Hepatic stellate cell (primary cell): ENCODE measurements at regions not wholly inside any gene's neighbourhood (a gene's known extent, or its start where the extent isn't known, plus 50 kb on each side); places are given as distances from the start of the nearest gene placed in this dataset.
A peak's percentile ranks its signal among the peaks of the same experiment; 100 is the strongest.
"Not testable (repeated sequence)": the region's sequence is repeated elsewhere in the genome, so short reads cannot be mapped to it uniquely, and the experiment has no call there.

ENCODE experiments used
- DNase-seq: peaks from one replicate; pipeline ENCODE4 v3.0.0; 2011; ENCODE audit warnings: low spot score

DNA sequence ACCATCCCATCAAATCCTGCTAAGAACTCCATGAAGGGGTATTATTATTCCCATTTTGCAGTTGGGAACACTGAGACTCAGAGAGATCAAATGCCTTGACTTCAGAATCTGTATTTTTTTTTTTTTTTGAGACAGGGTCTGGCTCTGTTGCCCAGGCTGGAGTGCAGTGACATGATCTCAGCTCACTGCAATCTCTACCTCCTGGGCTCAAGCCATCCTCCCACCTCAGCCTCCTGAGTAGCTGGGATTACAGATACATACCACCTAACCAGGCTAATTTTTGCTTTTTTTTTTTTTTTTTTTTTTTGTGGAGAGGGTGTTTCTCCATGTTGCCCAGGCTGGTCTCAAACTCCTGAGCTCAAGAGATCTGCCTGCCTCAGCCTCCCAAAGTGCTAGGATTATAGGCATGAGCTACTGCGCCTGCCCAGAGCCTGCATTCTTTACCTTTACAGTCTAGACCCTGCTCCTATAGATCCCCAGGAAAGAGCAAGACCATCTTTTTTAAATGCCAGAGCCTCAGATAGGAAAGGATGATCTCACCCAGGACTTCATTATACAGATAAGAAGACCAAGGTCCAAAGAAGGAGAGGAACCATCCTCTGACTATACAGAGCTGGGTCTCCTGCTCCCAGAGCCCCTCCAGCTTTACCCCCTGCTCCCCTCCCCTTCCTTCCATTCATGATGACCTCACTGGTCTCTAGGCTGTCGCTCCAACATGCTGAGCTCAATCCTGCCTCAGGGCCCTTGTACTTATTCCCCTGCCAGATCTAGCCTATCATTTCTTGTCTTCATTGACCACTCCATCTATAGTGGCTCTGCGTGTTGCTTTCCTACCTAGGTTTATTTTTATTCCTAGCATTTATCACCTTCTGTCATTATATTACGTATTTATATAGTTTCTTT, 138.6 kb downstream of the CEBPB start:
- no peak for DNase-seq

GRCh38 chr20:50329981-50330503, 139.4 kb downstream of the CEBPB start:
- DNase-seq, result no peak

DNA sequence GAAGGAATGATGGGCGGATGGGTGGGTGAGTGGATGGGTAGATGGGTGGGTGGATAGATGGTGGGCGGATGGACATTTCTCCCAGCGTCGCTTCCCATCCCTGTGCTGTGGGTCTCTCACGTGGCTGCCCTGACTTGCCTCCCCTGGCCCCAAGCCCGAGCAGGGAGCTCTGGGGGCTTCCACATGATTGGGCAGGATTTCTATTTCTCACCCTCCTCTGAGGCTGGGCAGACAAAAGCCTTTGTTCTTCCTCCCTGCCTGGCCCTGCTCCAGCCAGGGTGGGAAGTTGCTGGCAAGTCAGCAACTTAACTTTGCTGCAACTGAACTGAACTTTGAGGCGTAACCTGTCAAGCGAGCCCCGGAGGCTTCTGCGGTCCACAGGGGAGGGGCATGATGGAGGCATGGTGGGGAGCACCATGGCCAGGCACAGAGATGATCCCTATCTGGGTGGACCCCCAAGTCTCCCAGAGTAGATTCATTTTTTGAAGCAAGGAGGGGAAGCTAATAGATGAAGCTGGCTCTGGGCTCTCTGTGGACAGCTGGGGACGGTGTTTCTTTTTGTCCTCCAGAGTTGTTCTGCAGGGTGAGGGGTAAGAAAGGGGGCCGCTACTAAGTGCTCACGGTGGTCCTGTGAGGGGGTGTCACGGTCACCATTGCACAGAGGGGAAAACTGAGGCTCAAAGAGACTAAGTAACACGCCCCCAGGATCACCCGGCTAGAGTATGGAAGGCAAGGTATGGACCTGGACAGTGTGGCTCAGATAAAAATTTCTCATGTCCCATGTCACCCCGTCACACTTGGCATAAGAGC, 140.1 kb downstream of the CEBPB start:
- no peak for DNase-seq

GRCh38 chr20:50331469-50332363, 141.1 kb downstream of the CEBPB start:
- DNase-seq, result no peak

DNA sequence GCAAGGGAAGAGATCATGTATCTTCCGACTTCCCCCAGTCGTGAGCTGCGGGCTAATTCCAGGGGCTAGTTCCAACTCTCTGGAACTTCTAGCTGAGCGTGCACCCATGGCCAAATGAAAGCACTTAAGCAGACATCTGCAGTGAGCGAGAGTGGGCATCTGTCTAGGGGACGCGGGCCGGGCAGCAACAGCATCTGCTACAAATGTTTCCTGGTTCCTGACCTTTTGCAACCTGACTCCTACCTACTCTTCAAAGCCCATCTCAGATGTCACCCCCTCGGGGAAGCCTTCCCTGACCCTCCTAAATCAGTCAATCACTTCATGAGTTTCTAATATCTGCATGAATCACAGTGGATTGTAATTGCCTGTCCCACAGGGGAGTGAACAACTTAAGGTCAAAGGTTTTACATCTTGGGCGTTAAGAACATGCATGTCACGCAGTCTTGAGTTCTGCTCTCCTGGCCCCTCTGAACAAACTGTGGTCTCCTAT, 141.9 kb downstream of the CEBPB start:
- DNase-seq, result no peak

GRCh38 chr20:50333131-50333670, 142.6 kb downstream of the CEBPB start:
- no peak for DNase-seq

- DNase-seq, result peak; percentile 88
These were observed 143.2 kb downstream of the CEBPB start for GRCh38 chr20:50333812-50334211.

- not testable (repeated sequence) for DNase-seq
These were observed 143.9 kb downstream of the CEBPB start for GRCh38 chr20:50334512-50334911.

- peak; percentile 37 for DNase-seq
These were observed 144.5 kb downstream of the CEBPB start for GRCh38 chr20:50335105-50335504.

DNA sequence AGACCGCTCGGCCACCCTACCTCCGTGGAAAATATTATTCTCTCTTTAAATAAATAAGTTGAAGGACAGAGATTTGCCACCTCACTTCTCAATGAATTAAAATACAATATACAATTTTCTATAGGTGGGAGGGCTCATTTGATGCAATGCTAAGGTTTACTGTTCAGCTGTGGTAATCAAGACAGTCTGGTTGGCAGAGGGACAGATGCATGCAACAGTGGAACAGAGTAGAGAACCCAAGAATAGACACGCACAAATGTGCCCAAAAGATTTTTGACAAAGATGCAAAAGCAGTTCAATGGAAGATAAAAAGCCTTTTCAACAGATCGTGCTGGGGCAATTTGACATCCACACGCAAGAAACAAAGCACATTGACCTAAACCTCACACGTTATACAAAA, 145.2 kb downstream of the CEBPB start:
- no peak for DNase-seq

DNA sequence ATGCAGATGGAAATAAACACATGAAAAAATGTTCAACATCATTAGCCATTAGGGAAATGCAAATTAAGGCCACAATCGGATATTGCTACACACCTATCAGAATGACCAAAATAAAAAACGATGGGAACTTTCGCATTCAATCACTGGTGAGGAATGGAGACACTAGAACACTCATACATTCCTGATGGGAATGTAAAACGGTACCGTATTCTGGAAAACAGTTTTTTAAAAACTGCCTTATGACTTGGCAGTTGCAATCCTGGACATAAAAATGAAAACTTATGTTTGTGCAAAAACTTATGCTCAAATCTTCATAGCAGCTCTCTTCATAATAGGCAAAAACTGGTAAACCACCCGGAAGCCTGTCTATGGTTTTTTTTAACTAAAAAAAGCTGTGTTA, 146.0 kb downstream of the CEBPB start:
- DNase-seq, result no peak

GRCh38 chr20:50337521-50338466, 147.2 kb downstream of the CEBPB start:
- DNase-seq, result no peak

DNA sequence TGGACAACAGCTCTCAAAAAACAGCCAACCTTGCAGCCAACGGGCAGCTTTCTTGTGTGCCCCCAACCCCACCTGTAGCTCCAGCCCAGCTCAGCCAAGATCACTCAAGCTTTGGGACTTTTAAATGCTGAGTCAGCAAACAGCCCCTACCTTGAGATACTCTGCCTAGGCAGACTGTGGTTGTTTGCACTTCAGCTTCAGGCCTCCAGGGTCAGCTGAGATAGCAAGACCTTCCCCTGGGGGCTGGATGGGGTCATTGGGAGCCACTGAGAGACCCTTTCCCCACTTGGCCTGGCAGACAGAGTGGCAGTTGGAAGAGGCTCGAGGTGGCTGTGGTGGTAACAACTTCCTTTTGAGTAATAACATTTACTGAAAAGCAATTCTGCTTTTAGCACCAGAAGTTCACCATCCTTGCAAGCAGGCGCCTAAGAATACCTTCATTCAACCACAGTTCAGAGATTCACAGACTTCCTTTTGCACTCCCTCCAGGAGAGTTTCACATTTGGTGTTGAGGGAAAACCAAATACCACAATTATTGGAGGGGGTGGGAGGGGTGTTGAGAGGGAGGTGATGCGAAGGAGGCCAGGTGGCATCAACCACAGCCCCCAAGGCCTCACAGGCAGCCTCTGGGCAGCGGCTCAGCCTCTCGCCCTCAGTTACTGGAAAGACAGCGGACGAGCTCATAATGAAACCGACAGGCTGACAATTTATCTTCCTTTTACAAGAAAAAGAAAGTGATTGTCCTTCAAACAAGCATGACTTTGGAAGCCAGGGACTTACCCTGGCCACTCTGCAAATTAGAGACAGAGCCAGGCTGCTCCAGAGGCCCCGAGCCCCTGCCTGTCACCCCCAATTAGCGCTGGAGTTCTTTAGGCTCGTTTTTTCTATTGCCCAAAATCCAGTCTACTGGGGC, 148.1 kb downstream of the CEBPB start:
- no peak for DNase-seq

DNA sequence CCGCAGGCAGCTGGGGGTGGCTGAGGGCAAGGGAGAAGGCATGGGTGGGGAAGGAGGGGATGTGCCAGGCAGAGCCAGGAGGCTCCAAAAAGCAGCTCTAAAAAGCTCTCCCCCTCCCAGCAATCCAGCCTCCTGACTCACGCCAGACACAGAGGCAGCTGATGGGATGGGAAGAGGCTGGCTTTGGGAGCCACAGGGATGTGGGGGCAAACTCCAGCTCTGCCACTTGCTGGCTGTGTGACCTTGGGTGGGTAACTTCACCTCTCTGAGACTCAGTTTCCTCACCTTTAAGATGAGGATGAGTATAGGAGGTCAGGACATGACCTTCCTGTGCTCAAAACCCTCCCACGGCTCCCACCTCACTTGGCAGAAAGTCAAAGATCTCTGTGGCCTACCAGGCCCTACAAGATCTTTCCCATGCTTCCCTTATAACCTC, 148.9 kb downstream of the CEBPB start:
- peak; percentile 92 for DNase-seq

DNA sequence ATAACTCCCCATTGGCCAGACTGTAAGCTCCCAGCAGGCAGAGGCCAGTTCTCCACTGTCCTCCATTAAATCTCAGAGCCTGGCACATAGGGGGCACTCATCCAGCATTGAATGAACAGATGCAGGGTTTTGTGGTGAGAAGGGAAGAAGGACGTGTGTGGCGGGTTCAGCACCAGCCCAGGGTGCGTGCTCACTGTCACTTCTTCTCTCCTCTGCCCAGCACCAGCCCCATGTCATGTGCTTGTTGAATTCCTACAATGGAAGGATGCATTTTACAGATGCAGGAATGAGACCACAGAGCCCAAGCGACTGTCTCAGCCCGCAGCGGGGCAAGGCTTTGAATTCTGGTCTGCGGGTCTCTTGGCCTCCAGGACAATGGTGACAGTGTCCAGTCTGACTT, 149.9 kb downstream of the CEBPB start:
- no peak for DNase-seq

- DNase-seq, result no peak
These were observed 150.4 kb downstream of the CEBPB start for GRCh38 chr20:50341050-50341449.

- no peak for DNase-seq
These were observed 151.4 kb downstream of the CEBPB start for GRCh38 chr20:50341880-50342637.

DNA sequence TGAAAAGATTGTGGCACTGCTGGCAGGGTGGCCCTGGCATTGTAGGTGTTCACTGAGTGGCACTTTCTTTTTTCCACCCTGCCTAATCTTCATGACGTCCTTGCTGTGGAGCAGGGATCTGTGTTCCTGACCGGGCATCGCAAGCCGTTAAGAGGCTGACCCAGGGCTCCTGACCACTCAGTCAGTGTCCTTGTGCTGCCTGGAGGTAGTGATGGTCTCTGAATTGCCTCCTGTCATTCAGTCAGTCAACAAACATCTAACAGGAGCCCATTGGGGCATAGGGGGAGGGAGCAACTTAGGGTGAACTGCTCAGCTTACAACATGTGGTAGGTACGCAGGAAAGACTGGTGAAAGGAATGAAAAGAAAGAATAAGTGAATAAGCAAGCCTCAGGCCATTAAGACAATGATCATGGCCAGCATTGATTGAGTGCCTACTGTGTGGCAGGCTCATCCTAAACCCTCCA, 152.0 kb downstream of the CEBPB start:
- DNase-seq, result no peak
